ENCODE measurements at regions not wholly inside any gene's neighbourhood (a gene's known extent, or its start where the extent isn't known, plus 50 kb on each side); places are given as distances from the start of the nearest gene placed in this dataset.
A peak's percentile ranks its signal among the peaks of the same experiment; 100 is the strongest.

DNA sequence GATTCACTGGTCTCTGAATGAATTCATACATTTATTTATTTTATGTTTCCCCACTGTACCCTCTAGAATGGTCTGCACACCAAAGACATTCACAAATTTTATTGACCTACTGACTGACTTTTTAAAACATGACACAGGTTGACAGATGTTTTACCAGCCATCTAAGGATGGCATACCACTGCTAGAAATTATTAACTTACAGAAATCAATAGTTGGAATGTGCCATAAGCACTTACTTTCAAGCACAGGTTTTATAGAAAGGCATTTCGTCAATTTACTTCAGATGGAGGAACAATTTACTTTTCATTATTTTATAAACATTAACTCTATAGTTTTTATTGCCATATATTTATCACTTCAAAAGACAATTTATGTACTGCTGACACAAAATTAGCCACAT lies 448.7 kb upstream of the FBXO33 start:
- no peak for DNase-seq (ENCODE audit: low read depth)
- TF ChIP-seq CTCF (IDR thresholded peaks at IDR 0.05; ENCODE audit: insufficient read depth, low read depth, low read length, missing control alignments) = no peak
- no peak overlapping the region for H3K4me3 ChIP-seq (ENCODE audit: low read depth, low read length)

DNA sequence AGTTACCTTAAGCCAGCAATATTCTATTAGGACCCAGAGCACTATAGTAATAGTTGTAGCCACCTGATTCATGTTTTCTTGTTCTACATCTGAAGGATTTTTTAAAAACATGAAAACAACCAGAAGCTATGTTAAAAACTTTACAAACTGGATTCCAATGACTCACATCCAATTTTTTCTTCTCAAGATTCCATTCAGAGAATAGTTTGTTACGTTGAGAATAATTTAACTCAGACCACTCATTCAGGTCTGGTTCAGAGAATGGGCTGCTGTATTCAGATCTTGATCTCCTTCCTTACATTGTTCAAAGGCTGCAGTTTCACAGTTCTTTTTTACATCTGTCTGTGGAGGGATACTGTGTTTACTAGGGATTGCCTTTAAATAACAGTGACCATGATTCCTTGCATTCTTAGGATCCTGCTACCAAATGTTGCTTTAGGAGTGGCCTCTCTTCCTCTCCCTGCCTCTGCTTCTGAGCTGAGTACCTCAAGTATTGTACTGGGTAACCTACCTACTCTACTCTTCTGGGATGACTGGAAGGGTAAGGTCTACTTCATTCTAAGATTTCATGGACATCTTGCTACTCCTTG lies 448.0 kb upstream of the FBXO33 start:
- H3K4me3 ChIP-seq (ENCODE audit: low read depth, low read length) = no peak overlapping the region
- TF ChIP-seq CTCF (IDR thresholded peaks at IDR 0.05; ENCODE audit: insufficient read depth, low read depth, low read length, missing control alignments) = no peak
- DNase-seq (ENCODE audit: low read depth) = no peak

DNA sequence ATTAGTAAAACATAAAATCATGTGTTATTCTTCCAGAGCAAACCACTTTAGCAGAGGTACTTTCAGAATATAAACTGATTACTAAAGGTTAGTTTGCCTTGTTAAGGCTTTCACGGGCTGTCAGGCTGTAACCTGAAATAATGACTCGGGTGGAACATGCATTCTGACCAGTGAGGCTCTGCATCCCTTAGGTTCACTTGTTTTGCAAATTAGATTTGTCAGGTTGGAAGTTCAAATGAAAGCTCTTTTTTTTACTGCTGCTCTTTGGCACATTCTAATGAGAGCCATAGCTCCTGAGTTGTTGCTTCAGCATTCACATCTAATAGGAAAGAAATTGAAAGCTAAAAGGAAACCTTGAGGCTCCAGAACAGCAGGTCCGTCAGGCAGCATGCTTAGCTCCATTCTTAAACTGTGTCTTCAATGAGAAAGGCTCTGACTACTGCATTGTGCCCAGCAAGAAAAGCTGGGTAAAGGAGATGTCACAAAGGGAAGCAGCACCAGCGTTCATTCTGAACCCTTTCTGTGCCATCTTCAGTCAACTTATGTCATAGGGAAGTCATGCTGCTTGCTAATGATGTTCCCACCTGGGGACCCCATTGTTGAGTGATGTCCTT lies 445.5 kb upstream of the FBXO33 start:
- TF ChIP-seq CTCF (IDR thresholded peaks at IDR 0.05; ENCODE audit: insufficient read depth, low read depth, low read length, missing control alignments) = no peak
- no peak overlapping the region for H3K4me3 ChIP-seq (ENCODE audit: low read depth, low read length)
- peak; percentile 12 for DNase-seq (ENCODE audit: low read depth)

- no peak for TF ChIP-seq CTCF (IDR thresholded peaks at IDR 0.05; ENCODE audit: insufficient read depth, low read depth, low read length, missing control alignments)
Measured at GRCh38 chr14:39876916-39877315, 444.7 kb upstream of the FBXO33 start.

GRCh38 chr14:39875028-39875427 lies 442.8 kb upstream of the FBXO33 start:
- H3K4me3 ChIP-seq (ENCODE audit: low read depth, low read length) = no peak overlapping the region
- TF ChIP-seq CTCF (IDR thresholded peaks at IDR 0.05; ENCODE audit: insufficient read depth, low read depth, low read length, missing control alignments) = no peak

More at GRCh38 chr14:39876916-39877315, 444.7 kb upstream of the FBXO33 start:
- no peak overlapping the region for H3K4me3 ChIP-seq (ENCODE audit: low read depth, low read length)
- DNase-seq (ENCODE audit: low read depth) = peak; percentile 9

GRCh38 chr14:39873791-39874190 lies 441.6 kb upstream of the FBXO33 start:
- no peak for DNase-seq (ENCODE audit: low read depth)
- no peak overlapping the region for H3K4me3 ChIP-seq (ENCODE audit: low read depth, low read length)
- no peak for TF ChIP-seq CTCF (IDR thresholded peaks at IDR 0.05; ENCODE audit: insufficient read depth, low read depth, low read length, missing control alignments)

More at GRCh38 chr14:39875028-39875427, 442.8 kb upstream of the FBXO33 start:
- DNase-seq (ENCODE audit: low read depth) = peak; percentile 38

- no peak overlapping the region for H3K4me3 ChIP-seq (ENCODE audit: low read depth, low read length)
- no peak for TF ChIP-seq CTCF (IDR thresholded peaks at IDR 0.05; ENCODE audit: insufficient read depth, low read depth, low read length, missing control alignments)
Measured at GRCh38 chr14:39868949-39869348, 436.7 kb upstream of the FBXO33 start.

More at GRCh38 chr14:39868949-39869348, 436.7 kb upstream of the FBXO33 start:
- no peak for DNase-seq (ENCODE audit: low read depth)

Measured in GM12865 (cell line).